ENCODE measurements at regions not wholly inside any gene's neighbourhood (a gene's known extent, or its start where the extent isn't known, plus 50 kb on each side); places are given as distances from the start of the nearest gene placed in this dataset.

DNA sequence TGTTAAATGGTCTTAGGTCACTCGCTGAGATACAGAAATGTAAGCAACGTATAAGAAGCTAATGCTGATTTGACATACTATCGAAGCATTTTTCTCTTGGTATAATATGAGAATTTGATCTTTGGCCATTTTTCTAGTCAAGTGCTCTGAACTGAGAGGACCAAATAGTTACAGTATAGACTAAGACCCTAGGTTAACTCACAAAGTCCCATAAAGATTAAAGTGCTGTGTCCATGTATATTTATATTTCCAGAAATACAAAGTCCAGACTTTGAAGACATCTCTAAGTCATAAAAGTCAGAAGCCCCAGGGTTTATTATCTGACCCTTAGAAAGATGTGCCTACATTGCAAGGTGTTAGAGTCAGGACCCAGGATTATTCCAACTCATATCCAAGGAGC is 752.4 kb upstream of the COX7C start:
- POLR2A ChIA-PET (ENCODE audit: partially characterized antibody), result no interaction called here
- no peak overlapping the region for H3K4me3 ChIP-seq (ENCODE audit: extremely low read depth in 1 of 4, insufficient read depth in 2 of 4, low read depth in 3 of 4, low read length in 4 of 4)

More for the DNA sequence above, 752.4 kb upstream of the COX7C start:
- H2AK5ac ChIP-seq (ENCODE audit: low read depth, low read length), result no peak overlapping the region
- H3K9ac ChIP-seq (replicated peaks in 1 of 4; ENCODE audit: extremely low read depth in 1 of 4, low read depth in 3 of 4, low read length in 3 of 4), result no peak overlapping the region
- no peak overlapping the region for H3K4me2 ChIP-seq (ENCODE audit: insufficient read depth in 1 of 2, low read depth in 2 of 2, low read length in 2 of 2)
- H2BK12ac ChIP-seq (ENCODE audit: low read depth, low read length), result no peak overlapping the region
- H4K5ac ChIP-seq (ENCODE audit: insufficient read length, low read depth, low read length), result no peak overlapping the region
- no peak overlapping the region for H4K8ac ChIP-seq (ENCODE audit: extremely low read depth, insufficient read depth, low read length)
- no peaks in the 10 kb centered on the region for H3K79me2 ChIP-seq (ENCODE audit: control insufficient read depth in 1 of 2, insufficient read depth in 2 of 2, low read length in 2 of 2)
- no peak for FAIRE-seq
- no peaks in the 10 kb centered on the region for H3K79me1 ChIP-seq (ENCODE audit: low read depth, low read length)
- no peaks in the 10 kb centered on the region; the same call in 1 of the 2 replicates for H3K23me2 ChIP-seq (ENCODE audit: low read depth, low read length)
- no peak overlapping the region for H2BK5ac ChIP-seq (ENCODE audit: low read depth, low read length)
- no peak overlapping the region for H3K23ac ChIP-seq (ENCODE audit: insufficient read length)
- H3K14ac ChIP-seq (ENCODE audit: insufficient read length), result no peak overlapping the region
- no peak overlapping the region for H2AFZ ChIP-seq (ENCODE audit: low read length)
- no peak for TF ChIP-seq SIRT6 (IDR thresholded peaks at IDR 0.05; ENCODE audit: low read length)
- no peak for TF ChIP-seq CTBP2 (IDR thresholded peaks at IDR 0.05; ENCODE audit: borderline replicate concordance, insufficient read depth, insufficient read length, low read length)
- TF ChIP-seq RAD21 (IDR thresholded peaks at IDR 0.05 in 1 of 2, conservative IDR thresholded peaks at IDR 0.05 in 1 of 2; ENCODE audit: low read depth in 2 of 2, low read length in 2 of 2), result no peak
- TF ChIP-seq SP1 (IDR thresholded peaks at IDR 0.05; ENCODE audit: low read depth, low read length), result no peak
- no peak for TF ChIP-seq EGR1 (IDR thresholded peaks at IDR 0.05; ENCODE audit: borderline replicate concordance, low read depth, low read length)
- TF ChIP-seq RXRA (IDR thresholded peaks at IDR 0.05; ENCODE audit: insufficient read depth, low read depth, low read length), result no peak
- no peak for TF ChIP-seq HDAC6 (IDR thresholded peaks at IDR 0.05; ENCODE audit: low read depth, low read length)
- no peak overlapping the region for H4K91ac ChIP-seq (replicated peaks; ENCODE audit: insufficient read length, low read length)
- no peak for DNase-seq (ENCODE audit: low read depth in 1 of 2, low spot score in 2 of 2)
- no peaks in the 10 kb centered on the region for H3K36me3 ChIP-seq (ENCODE audit: control insufficient read depth in 2 of 4, insufficient read depth in 4 of 4, low read length in 3 of 4)
- no peak overlapping the region for H2BK20ac ChIP-seq (ENCODE audit: low read length)
- H2BK15ac ChIP-seq (ENCODE audit: low read length), result no peak overlapping the region
- no peaks in the 10 kb centered on the region for H3K4me1 ChIP-seq (replicated peaks in 1 of 4; ENCODE audit: control insufficient read depth in 3 of 4, insufficient read depth in 4 of 4, low read length in 3 of 4)
- H3K27ac ChIP-seq (ENCODE audit: low read depth, low read length), result no peak overlapping the region
- 89% methylated on average over 3 of the region's 3 CpGs; no CpG with 5 or more reads in 1 of the 2 experiments for WGBS, 2 experiments (ENCODE audit: extremely low coverage in 1 of 2, insufficient coverage in 1 of 2, insufficient read length in 1 of 2, insufficient replicate concordance in 2 of 2, low coverage in 1 of 2, low lambda C conversion rate in 2 of 2, missing lambda C conversion rate in 1 of 2)
- H2BK120ac ChIP-seq (replicated peaks; ENCODE audit: low read depth, low read length), result no peak overlapping the region
- CTCF ChIA-PET (ENCODE audit: partially characterized antibody), result no interaction called here
- H4K20me1 ChIP-seq (replicated peaks in 1 of 2; ENCODE audit: control insufficient read depth in 1 of 2, insufficient read depth in 2 of 2, low read length in 2 of 2), result no peaks in the 10 kb centered on the region
- no peak overlapping the region for H3K18ac ChIP-seq (ENCODE audit: extremely low read depth, low read length)
- H3K4ac ChIP-seq (replicated peaks; ENCODE audit: insufficient read length, low read depth, low read length), result no peak overlapping the region
- no peaks in the 10 kb centered on the region for H3K9me3 ChIP-seq (ENCODE audit: insufficient read depth in 2 of 2, low read depth in 1 of 2, low read length in 1 of 2)
- no peaks in the 10 kb centered on the region for H3K27me3 ChIP-seq (replicated peaks in 1 of 4; ENCODE audit: control insufficient read depth in 3 of 4, extremely low read depth in 1 of 4, insufficient read depth in 3 of 4, low read length in 3 of 4)
- no peak overlapping the region for H3K56ac ChIP-seq (replicated peaks; ENCODE audit: insufficient read length, low read depth, low read length)

Measured in H1 (cell line).